HUES48 (cell line): ENCODE measurements at regions not wholly inside any gene's neighbourhood (a gene's known extent, or its start where the extent isn't known, plus 50 kb on each side); places are given as distances from the start of the nearest gene placed in this dataset.
"Not testable (repeated sequence)": the region's sequence is repeated elsewhere in the genome, so short reads cannot be mapped to it uniquely, and the experiment has no call there.

Experiments used
- H3K27ac ChIP-seq: one replicate; pipeline ENCODE4 v1.7.0; 2013; ENCODE audit warnings: low read depth, low read length, inconsistent platforms
- H3K27me3 ChIP-seq: 2 replicates; pipeline ENCODE4 v1.6.1; 2013; ENCODE audit warnings: mild to moderate bottlenecking, low read length; ENCODE audit not compliant: control insufficient read depth, insufficient read depth
- H3K36me3 ChIP-seq: 2 replicates; pipeline ENCODE4 v1.6.1; 2013; ENCODE audit warnings: low read length; ENCODE audit not compliant: control insufficient read depth, insufficient read depth
- H3K4me1 ChIP-seq: 2 replicates; pipeline ENCODE4 v1.6.1; 2013; ENCODE audit warnings: mild to moderate bottlenecking, low read length; ENCODE audit not compliant: control insufficient read depth, insufficient read depth
- H3K4me3 ChIP-seq: 2 replicates; pipeline ENCODE4 v1.5.1; 2013; ENCODE audit warnings: mild to moderate bottlenecking, low read depth, low read length
- H3K9ac ChIP-seq: 2 replicates; pipeline ENCODE4 v1.6.1; 2013; ENCODE audit warnings: mild to moderate bottlenecking, low read depth, low read length, moderate library complexity
- H3K9me3 ChIP-seq: 2 replicates; pipeline ENCODE4 v1.6.1; 2013; ENCODE audit warnings: low read length; ENCODE audit not compliant: control insufficient read depth, insufficient read depth

GRCh38 chr15:30769390-30770124, 134.2 kb upstream of the FAN1 start:
- H3K4me1 ChIP-seq, H3K27me3 ChIP-seq, H3K4me3 ChIP-seq, H3K9ac ChIP-seq, H3K27ac ChIP-seq, H3K36me3 ChIP-seq, H3K9me3 ChIP-seq: not testable (repeated sequence)

DNA sequence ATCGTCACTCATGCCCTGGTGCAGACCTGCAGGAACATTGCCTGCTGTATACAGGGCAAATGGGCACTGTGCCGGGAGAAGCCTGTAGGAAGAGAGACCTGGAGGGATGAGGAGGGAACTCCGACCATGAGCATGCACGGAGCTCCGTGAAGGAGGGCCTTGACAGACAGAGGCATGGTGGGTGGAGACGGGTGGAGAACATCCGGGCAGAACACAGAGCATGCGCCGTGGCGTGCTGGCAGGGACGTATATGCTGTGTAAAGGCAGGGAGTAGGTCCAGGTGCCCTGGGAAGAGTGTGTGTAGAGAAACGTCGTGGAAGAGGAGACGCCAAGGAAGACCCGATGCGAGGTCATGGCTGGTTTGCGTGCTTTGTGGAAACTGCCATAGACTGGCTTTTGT, 133.0 kb upstream of the FAN1 start:
- no peaks in the 10 kb centered on the region for H3K27me3 ChIP-seq
- H3K27ac ChIP-seq, result no peak overlapping the region
- no peak overlapping the region for H3K4me3 ChIP-seq
- no peaks in the 10 kb centered on the region for H3K36me3 ChIP-seq
- peaks cover 5% of the 10 kb centered on the region; the same call in 1 of the 2 replicates for H3K9me3 ChIP-seq
- no peak overlapping the region for H3K9ac ChIP-seq
- H3K4me1 ChIP-seq, result no peaks in the 10 kb centered on the region

DNA sequence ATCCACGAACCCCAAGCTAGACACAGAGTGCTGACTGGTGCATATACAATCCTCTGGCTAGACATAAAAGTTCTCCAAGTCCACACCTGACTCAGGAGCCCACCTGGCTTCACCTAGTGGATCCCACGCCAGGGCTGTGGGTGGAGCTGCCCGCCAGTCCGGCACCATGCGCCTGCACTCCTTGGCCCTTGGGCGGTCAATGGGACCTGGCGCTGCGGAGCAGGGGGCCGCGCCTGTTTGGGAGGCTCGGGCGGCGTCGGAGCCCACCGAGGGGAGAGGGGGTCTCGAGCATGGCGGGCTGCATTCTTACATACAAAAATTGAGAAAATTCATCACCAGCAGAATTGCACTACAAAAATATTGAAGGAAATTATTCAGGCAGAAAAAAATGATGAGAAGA, 120.7 kb upstream of the FAN1 start:
- Histone ChIP-seq H3K4me1 (no peaks in the 10 kb centered on the region), H3K9ac (no peak overlapping the region), H3K4me3 (no peak overlapping the region), H3K27me3 (no peaks in the 10 kb centered on the region), H3K36me3 (no peaks in the 10 kb centered on the region), H3K9me3 (no peaks in the 10 kb centered on the region), H3K27ac (no peak overlapping the region)

GRCh38 chr15:30788595-30788994, 115.1 kb upstream of the FAN1 start:
- no peak overlapping the region for H3K27ac ChIP-seq
- H3K36me3 ChIP-seq, result no peaks in the 10 kb centered on the region
- H3K27me3 ChIP-seq, result no peaks in the 10 kb centered on the region
- H3K9me3 ChIP-seq, result no peaks in the 10 kb centered on the region
- H3K9ac ChIP-seq, result no peak overlapping the region
- no peaks in the 10 kb centered on the region for H3K4me1 ChIP-seq
- H3K4me3 ChIP-seq, result no peak overlapping the region

- no peak overlapping the region for H3K4me3 ChIP-seq
- H3K27ac ChIP-seq, result no peak overlapping the region
- H3K27me3 ChIP-seq, result no peaks in the 10 kb centered on the region
- H3K36me3 ChIP-seq, result no peaks in the 10 kb centered on the region
- H3K9me3 ChIP-seq, result no peaks in the 10 kb centered on the region
- no peak overlapping the region for H3K9ac ChIP-seq
- H3K4me1 ChIP-seq, result no peaks in the 10 kb centered on the region
Observed at GRCh38 chr15:30791239-30792175, 112.2 kb upstream of the FAN1 start.

DNA sequence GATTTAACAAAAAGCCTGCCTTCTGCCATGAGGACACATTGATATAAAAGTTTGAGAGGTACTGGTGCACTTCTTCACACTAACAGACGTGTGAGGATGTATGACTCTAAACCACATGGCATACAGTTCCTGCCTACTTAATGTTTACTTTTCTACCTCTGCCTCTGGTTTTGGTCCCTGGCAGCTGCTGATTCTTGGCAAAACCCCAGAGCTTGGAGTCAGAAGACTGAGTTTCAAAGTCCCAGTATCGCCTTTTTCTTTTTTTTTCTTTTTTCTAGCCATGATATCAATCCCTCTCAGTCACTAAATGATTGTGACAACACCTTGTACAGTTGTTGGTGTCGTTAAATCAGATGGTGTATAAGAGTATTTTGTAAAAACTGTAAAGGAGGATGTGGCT, 110.9 kb upstream of the FAN1 start:
- not testable (repeated sequence) for H3K4me1 ChIP-seq, H3K27ac ChIP-seq, H3K9ac ChIP-seq, H3K4me3 ChIP-seq, H3K27me3 ChIP-seq, H3K9me3 ChIP-seq, H3K36me3 ChIP-seq

DNA sequence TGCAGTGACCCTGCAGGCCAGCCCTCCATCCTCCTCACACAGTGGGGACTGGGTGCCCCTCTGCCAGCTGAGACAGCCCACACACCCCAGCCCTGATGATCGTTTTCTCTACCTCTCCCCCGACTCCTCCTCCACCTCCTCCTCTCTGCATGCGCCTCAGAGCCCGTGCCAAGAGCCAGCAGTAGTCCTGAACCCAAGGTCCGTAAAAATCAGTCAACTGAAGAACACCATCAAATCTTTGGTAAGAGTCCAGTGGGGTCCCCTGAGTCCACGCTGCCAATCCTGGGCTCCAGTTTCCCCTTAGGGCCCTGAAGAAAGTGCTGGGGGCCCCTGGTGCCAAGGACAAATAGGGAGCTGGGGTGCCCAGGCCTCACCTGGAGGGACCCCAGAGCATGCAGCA, 109.3 kb upstream of the FAN1 start:
- H3K27me3 ChIP-seq, result no peaks in the 10 kb centered on the region
- H3K4me1 ChIP-seq, result no peaks in the 10 kb centered on the region
- H3K36me3 ChIP-seq, result no peaks in the 10 kb centered on the region
- no peak overlapping the region for H3K4me3 ChIP-seq
- H3K27ac ChIP-seq, result no peak overlapping the region
- no peaks in the 10 kb centered on the region for H3K9me3 ChIP-seq
- no peak overlapping the region for H3K9ac ChIP-seq

DNA sequence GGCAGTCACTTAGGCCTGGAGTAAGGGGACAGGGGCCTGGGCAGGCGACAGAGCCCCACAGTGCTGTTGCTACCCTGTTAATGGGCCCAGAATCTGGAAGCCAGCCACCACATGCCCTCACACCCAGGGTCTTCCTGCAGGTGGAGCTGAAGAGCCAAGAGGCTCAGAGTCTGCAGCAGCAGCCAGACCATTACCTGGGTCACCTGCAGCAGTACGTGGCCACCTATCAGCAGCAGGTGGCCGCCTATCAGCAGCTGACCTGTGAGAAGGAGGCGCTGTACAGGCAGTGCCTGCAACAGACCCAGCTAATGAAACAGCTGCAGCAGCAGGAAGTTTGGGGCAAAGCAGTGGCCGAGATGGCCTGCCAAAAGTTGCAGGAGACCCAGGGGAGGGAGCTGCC, 104.2 kb upstream of the FAN1 start:
- not testable (repeated sequence) for H3K4me1 ChIP-seq, H3K36me3 ChIP-seq, H3K9me3 ChIP-seq, H3K27ac ChIP-seq, H3K27me3 ChIP-seq, H3K4me3 ChIP-seq, H3K9ac ChIP-seq

DNA sequence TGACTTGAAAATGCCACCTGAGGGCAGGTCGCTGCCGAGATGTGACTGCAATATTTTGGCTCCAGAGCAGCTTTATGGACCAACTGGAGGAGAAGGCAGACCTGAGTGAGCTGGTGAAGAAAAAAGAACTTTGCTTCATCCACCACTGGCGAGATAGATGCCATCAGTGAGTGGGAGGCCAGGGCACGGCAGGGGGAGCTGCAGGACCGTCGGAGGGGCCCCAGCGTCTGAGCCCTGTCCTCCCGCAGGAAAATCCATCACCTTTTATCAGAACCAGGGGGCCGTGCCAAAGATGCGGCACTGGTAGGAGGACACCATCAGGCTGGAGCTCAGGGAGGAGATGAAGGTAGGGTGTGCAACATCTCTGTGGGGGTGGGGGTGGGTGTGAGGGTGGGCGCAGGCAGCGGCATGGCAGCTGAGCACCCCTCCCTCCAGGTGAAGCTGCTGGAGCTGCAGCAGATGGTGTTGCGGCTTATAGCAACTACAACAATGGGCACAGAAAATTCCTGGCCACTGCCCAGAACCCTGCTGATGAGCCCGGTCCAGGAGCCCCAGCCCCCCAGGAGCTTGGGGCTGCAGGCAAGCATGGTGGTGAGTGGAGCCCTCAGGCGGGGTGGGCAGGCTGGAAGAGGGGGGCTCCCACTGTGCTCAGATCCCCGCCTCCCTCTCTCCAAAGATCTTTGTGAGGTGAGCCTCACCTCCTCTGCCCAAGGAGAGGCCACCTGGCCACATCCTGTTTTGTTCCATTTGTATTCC, 102.4 kb upstream of the FAN1 start:
- not testable (repeated sequence) for H3K9ac ChIP-seq, H3K4me1 ChIP-seq, H3K4me3 ChIP-seq, H3K27ac ChIP-seq, H3K27me3 ChIP-seq, H3K9me3 ChIP-seq, H3K36me3 ChIP-seq

- H3K9me3 ChIP-seq, H3K4me3 ChIP-seq, H3K9ac ChIP-seq, H3K27ac ChIP-seq, H3K4me1 ChIP-seq, H3K36me3 ChIP-seq, H3K27me3 ChIP-seq: not testable (repeated sequence)
Observed at GRCh38 chr15:30802001-30802400, 101.7 kb upstream of the FAN1 start.

DNA sequence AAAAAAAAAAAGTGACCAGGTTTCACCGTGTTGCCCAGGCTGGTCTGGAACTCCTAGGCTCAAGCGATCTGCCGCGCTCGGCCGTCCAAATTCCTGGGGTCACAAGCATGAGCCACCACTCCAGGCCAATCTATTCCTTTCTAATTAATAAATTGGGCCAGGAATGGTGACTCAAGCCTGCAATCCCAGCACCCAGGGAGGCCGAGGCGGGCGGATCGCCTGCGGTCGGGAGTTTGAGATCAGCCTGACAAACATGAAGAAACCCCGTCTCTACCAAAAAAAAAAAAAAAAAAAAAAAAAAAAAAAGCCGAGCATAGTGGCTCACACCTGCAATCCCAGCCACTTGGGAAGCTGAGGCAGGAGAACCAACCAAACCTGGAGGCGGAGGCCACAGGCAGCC, 100.0 kb upstream of the FAN1 start:
- H3K9me3 ChIP-seq, H3K27ac ChIP-seq, H3K36me3 ChIP-seq, H3K4me3 ChIP-seq, H3K9ac ChIP-seq, H3K4me1 ChIP-seq, H3K27me3 ChIP-seq: not testable (repeated sequence)
